Coronary artery (tissue), 2 donors: ENCODE measurements at regions not wholly inside any gene's neighbourhood (a gene's known extent, or its start where the extent isn't known, plus 50 kb on each side); places are given as distances from the start of the nearest gene placed in this dataset.

Experiments
- DNase-seq: peaks from one replicate; pipeline ENCODE4 v3.0.0-alpha.2; 2017; ENCODE audit warnings: low spot score
- H3K27ac ChIP-seq, 2 donors: fragments of 200-600 bp; sonication (generic); one replicate each; pipeline ENCODE4 v1.5.1; 2016 to 2019
- H3K4me3 ChIP-seq: fragments of 200-600 bp; sonication (generic); 2 replicates; pipeline ENCODE4 v1.5.1; 2016; ENCODE audit warnings: mild to moderate bottlenecking, moderate library complexity
- TF ChIP-seq, protein P1 (sequence below): fragments of 200-600 bp; sonication (generic); IDR thresholded peaks from one replicate; pipeline ENCODE4 v1.5.1; 2019; ENCODE audit warnings: antibody characterized with exemption

- TF ChIP-seq, protein P1, sequence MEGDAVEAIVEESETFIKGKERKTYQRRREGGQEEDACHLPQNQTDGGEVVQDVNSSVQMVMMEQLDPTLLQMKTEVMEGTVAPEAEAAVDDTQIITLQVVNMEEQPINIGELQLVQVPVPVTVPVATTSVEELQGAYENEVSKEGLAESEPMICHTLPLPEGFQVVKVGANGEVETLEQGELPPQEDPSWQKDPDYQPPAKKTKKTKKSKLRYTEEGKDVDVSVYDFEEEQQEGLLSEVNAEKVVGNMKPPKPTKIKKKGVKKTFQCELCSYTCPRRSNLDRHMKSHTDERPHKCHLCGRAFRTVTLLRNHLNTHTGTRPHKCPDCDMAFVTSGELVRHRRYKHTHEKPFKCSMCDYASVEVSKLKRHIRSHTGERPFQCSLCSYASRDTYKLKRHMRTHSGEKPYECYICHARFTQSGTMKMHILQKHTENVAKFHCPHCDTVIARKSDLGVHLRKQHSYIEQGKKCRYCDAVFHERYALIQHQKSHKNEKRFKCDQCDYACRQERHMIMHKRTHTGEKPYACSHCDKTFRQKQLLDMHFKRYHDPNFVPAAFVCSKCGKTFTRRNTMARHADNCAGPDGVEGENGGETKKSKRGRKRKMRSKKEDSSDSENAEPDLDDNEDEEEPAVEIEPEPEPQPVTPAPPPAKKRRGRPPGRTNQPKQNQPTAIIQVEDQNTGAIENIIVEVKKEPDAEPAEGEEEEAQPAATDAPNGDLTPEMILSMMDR, result no peak
- no peak overlapping the region for H3K27ac ChIP-seq
- no peak for DNase-seq
- H3K4me3 ChIP-seq, result no peak overlapping the region
These were observed 288.4 kb upstream of the KIRREL3 start for GRCh38 chr11:127288926-127289325.

GRCh38 chr11:127281534-127281933, 281.0 kb upstream of the KIRREL3 start:
- TF ChIP-seq, protein P1, result no peak
- DNase-seq, result no peak
- Histone ChIP-seq H3K4me3 (no peak overlapping the region), H3K27ac (no peak overlapping the region)

- TF ChIP-seq, protein P1, result no peak
- no peak overlapping the region for H3K4me3 ChIP-seq
These were observed 275.2 kb upstream of the KIRREL3 start for GRCh38 chr11:127275774-127276173.

GRCh38 chr11:127274328-127274676, 273.7 kb upstream of the KIRREL3 start:
- TF ChIP-seq, protein P1, result no peak
- no peak overlapping the region for H3K4me3 ChIP-seq
- no peak overlapping the region for H3K27ac ChIP-seq
- no peak for DNase-seq

More at GRCh38 chr11:127275774-127276173, 275.2 kb upstream of the KIRREL3 start:
- H3K27ac ChIP-seq, result no peak overlapping the region
- DNase-seq, result no peak

GRCh38 chr11:127273593-127274327, 273.2 kb upstream of the KIRREL3 start:
- DNase-seq, result no peak
- no peak overlapping the region for H3K27ac ChIP-seq
- H3K4me3 ChIP-seq, result no peak overlapping the region
- TF ChIP-seq, protein P1, result no peak

GRCh38 chr11:127270851-127271250, 270.3 kb upstream of the KIRREL3 start:
- DNase-seq, result no peak
- TF ChIP-seq, protein P1, result no peak
- Histone ChIP-seq H3K27ac (no peak overlapping the region), H3K4me3 (no peak overlapping the region)

- DNase-seq, result no peak
- Histone ChIP-seq H3K4me3 (no peak overlapping the region), H3K27ac (no peak overlapping the region)
- TF ChIP-seq, protein P1, result no peak
These were observed 269.3 kb upstream of the KIRREL3 start for GRCh38 chr11:127269911-127270310.
